RWPE1 (cell line): ENCODE measurements at regions not wholly inside any gene's neighbourhood (a gene's known extent, or its start where the extent isn't known, plus 50 kb on each side); places are given as distances from the start of the nearest gene placed in this dataset.
A peak's percentile ranks its signal among the peaks of the same experiment; 100 is the strongest.

Experiments used
- CTCF ChIA-PET: fragments of 350-600 bp; sonication (Branson Sonifier 250); formaldehyde crosslinking; extraction: SDS; loops from one replicate; lab custom pipeline; 2021; lab: Yijun Ruan, JAX
- POLR2A ChIA-PET: fragments of 400-600 bp; formaldehyde crosslinking; extraction: SDS; loops from one replicate; lab custom pipeline; 2020; ENCODE audit warnings: antibody characterized with exemption; ENCODE audit not compliant: low non-redundant PET; lab: Yijun Ruan, JAX
- DNase-seq: peaks from one replicate; pipeline ENCODE4 v3.0.0; 2012; ENCODE audit warnings: low spot score
- H3K27ac ChIP-seq: fragments of 450-650 bp; 2 replicates; pipeline ENCODE4 v1.5.1; 2017
- TF ChIP-seq, protein P1 (sequence below): fragments of 450-650 bp; conservative IDR thresholded peaks from 2 replicates; pipeline ENCODE4 v1.5.1; 2017; ENCODE audit warnings: low read depth, mild to moderate bottlenecking

DNA sequence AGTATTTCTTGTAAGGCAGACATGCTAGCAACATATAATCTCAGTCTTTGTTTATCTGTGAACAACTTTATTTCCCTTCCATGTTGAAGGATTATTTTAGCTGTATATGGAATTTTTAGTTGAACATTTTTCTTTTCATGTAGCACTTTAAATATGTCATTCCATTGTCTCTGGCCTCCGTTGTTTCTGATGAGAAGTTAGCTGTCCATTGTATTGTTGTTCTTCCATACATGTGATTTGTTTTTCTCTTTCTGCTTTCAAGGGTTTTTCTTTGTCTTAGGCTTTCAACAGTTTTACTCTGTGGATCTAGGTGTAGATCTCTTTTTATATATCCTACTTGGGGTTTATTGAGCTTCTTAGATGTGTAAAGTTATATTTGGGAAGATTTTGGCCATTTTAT is 66.3 kb upstream of the COMTD1 start:
- CTCF ChIA-PET, result no interaction called here

DNA sequence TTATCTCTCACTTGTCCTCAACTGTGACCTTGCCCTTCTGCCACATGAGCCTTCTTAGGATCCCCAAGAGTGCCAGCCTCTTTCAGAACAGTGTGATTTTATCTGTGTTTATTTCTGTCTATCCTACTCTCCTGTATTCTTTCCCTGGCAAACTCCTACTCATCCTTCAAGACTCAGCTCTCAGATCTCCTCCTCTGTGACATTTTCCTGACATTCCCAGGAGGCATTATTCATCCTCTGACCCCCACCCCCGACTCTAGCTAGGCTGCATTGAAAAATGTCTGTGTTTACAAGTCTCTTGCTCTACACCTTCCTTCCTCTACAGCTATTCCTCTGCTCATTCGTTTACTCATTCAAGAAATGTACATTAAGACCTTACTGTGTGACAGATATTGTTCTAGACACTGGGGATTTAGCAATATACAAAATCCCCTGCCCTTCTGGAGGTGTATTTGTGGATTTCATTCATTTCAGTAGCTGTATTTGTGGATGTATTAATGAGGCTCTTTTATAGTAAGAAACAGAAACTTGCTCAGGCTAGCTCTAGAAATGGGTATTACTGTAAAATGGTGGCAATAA is 61.4 kb upstream of the COMTD1 start:
- TF ChIP-seq, protein P1, sequence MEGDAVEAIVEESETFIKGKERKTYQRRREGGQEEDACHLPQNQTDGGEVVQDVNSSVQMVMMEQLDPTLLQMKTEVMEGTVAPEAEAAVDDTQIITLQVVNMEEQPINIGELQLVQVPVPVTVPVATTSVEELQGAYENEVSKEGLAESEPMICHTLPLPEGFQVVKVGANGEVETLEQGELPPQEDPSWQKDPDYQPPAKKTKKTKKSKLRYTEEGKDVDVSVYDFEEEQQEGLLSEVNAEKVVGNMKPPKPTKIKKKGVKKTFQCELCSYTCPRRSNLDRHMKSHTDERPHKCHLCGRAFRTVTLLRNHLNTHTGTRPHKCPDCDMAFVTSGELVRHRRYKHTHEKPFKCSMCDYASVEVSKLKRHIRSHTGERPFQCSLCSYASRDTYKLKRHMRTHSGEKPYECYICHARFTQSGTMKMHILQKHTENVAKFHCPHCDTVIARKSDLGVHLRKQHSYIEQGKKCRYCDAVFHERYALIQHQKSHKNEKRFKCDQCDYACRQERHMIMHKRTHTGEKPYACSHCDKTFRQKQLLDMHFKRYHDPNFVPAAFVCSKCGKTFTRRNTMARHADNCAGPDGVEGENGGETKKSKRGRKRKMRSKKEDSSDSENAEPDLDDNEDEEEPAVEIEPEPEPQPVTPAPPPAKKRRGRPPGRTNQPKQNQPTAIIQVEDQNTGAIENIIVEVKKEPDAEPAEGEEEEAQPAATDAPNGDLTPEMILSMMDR, result no peak
- ChIA-PET CTCF (interaction anchor here (0.5 to 1.7 kb wide), 2 partner anchors 98 to 732 kb away, joined by 3 to 7 read pairs; no protein-coding TSS in a partner anchor), POLR2A (no interaction called here)
- H3K27ac ChIP-seq, result no peak overlapping the region
- no peak for DNase-seq

More for the DNA sequence above, 66.3 kb upstream of the COMTD1 start:
- TF ChIP-seq, protein P1, result no peak
- no peak overlapping the region for H3K27ac ChIP-seq
- DNase-seq, result no peak
- POLR2A ChIA-PET, result no interaction called here

DNA sequence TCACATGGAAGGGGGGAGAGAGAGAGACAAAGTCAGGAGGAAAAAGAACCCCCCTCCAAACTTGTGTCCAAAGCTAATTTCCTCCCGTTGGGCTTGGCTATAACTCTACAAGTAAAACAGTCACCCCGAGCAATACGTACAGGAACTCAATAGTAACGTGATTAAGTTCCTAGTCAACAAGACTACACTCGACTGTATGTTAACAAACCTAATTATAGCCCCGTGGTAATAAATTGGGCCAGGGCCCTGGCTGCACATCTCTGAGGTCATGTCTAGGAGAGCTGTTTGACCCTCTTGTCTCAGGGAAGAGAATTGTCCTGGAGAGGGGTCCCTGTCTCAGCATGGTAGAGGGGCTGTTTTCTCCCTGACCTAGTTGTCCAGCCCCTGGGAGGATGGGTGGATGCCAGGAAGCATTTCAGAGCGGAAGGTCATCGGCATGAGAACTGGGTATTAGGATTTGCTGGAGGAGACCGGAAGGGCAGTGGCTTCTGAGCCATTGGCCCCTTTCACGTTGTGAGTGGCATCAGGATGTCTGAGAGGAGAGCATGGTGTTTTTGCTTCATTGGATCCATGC is 60.2 kb upstream of the COMTD1 start:
- H3K27ac ChIP-seq, result peak overlapping the region; percentile 97
- ChIA-PET CTCF (interaction anchor here (0.5 to 1.7 kb wide), 10 partner anchors 12 to 1645 kb away, joined by 3 to 7 read pairs (median 4); partner anchors contain the start of genes COMTD1 and ZNF503), POLR2A (interaction anchor here (1.1 to 1.3 kb wide), 2 partner anchors 63 to 106 kb away, joined by 5 to 6 read pairs; partner anchors contain the start of gene ZNF503)
- no peak for DNase-seq
- TF ChIP-seq, protein P1, result no peak

DNA sequence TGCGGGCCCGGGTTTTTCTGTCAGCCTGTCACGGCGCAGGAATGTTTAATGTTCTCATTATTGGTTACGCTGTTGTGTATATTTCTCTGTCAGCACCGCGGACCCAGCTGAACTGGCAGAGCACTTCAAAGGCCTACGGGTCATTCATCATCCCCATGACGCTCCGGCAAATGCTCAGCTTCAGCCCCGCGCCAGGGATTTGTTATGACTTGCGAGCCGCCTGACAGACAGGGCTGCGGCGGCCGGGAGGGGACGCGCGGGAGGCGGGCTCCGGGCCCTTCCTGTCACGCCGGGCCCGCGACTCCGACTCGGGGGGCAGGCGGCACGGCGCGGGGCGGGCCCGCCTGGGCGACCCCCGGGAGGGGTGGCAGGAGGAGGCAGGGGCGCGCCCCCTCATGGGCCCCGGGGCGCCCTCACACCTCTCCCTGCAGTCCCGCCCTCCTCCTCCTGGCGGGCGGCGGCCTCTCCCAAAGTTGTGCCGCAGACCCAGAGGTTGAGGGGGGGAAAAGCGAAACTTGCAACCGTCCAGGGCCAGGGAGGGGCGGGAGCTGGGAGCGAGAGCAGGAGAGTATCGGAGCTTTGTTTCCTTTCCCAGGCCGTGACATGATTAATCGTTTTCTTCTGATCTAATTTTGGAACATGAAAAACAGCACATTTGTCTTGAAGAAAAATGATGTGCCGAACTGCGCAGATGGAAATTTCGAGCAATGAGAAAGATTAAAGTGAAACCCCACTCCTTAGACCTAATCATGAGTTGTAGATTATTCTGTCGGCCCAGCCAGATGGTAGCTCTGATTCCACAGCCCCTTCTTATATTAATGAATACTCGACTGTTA is 59.3 kb upstream of the COMTD1 start:
- TF ChIP-seq, protein P1, result peak; percentile 48
- H3K27ac ChIP-seq, result peak overlapping the region; percentile 97
- ChIA-PET POLR2A (interaction anchor here (0.5 to 1.3 kb wide), 6 partner anchors 63 to 254 kb away, joined by 3 to 9 read pairs (median 5); partner anchors contain the start of gene ZNF503), CTCF (interaction anchor here (0.5 to 1.7 kb wide), 18 partner anchors 11 to 945 kb away, joined by 3 to 7 read pairs (median 3); partner anchors contain the start of genes COMTD1 and ZNF503)
- DNase-seq, result peak; percentile 95

DNA sequence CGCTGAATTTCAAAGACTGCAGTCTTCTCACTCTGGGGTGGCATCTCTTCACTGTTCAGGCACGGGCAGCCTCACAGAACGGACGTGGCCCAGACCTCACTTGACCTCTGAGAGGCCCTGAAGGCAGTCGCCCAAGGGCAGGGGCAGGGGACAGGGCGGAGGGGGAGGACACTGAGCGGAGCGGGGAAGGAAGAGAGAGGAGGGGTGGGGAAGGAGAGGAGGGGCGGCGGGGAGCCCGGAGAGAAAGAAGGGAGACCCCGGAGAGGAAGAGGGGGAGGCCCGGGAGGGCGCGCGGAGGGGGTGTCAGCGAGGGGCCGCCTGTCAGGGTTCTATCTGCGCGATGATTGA is 58.7 kb upstream of the COMTD1 start:
- H3K27ac ChIP-seq, result peak overlapping the region; percentile 97
- no peak for DNase-seq
- ChIA-PET CTCF (interaction anchor here (0.6 to 1.7 kb wide), 13 partner anchors 16 to 945 kb away, joined by 3 to 7 read pairs (median 3); partner anchors contain the start of gene COMTD1), POLR2A (interaction anchor here (0.5 to 1.3 kb wide), 6 partner anchors 62 to 253 kb away, joined by 3 to 9 read pairs (median 5); partner anchors contain the start of gene ZNF503)
- TF ChIP-seq, protein P1, result no peak

DNA sequence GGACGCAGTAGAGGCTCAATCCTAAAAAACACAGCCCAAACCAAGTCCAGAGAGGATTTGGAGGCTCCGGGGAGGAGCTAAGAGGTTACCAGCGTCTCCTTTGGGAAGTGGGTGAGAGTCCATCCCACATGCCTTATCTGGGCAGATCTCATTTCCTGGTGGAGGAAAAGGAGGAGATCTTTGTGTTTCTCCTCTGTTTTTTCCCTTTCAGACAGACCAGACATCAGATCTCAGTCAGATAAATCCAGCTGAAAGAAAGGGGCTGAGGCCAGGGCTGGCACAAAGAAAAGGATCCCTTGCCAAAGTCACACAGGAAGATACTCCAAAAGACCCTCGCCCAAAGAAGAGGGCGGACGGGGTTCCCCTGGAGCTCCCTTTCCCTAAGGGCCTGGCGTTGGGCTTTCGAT is 58.3 kb upstream of the COMTD1 start:
- peak overlapping the region; percentile 97 for H3K27ac ChIP-seq
- ChIA-PET CTCF (interaction anchor here (1.2 kb wide), 1 partner anchor 101 kb away, joined by 6 read pairs; no protein-coding TSS in a partner anchor), POLR2A (interaction anchor here (0.5 kb wide), 1 partner anchor 51 kb away, joined by 3 read pairs; no protein-coding TSS in a partner anchor)
- no peak for DNase-seq
- TF ChIP-seq, protein P1, result no peak
